HepG2 (cell line): ENCODE measurements at regions not wholly inside any gene's neighbourhood (a gene's known extent, or its start where the extent isn't known, plus 50 kb on each side); places are given as distances from the start of the nearest gene placed in this dataset.

Experiments used
- FOXJ3 ChIP-seq: sonication (generic); formaldehyde crosslinking; IDR thresholded peaks from 2 replicates; pipeline ENCODE4 v1.4.0; 2020; ENCODE audit warnings: missing genetic modification reagents, mild to moderate bottlenecking, borderline replicate concordance
- GATA4 ChIP-seq: sonication (generic); IDR thresholded peaks from 2 replicates; pipeline ENCODE4 v1.6.1; 2016; ENCODE audit warnings: antibody characterized with exemption, low read depth, borderline replicate concordance
- HDAC1 ChIP-seq: sonication (generic); formaldehyde crosslinking; IDR thresholded peaks from 2 replicates; pipeline ENCODE4 v1.5.1; 2020; ENCODE audit warnings: mild to moderate bottlenecking, missing genetic modification reagents
- NONO ChIP-seq, 2 experiments: fragments of 450-650 bp in 1 of 2; sonication (generic) in 1 of 2; formaldehyde crosslinking in 1 of 2; IDR thresholded peaks in 1 of 2; conservative IDR thresholded peaks in 1 of 2; 2 replicates each; pipeline versions ENCODE4 v1.6.1 to v1.8.0; 2017 to 2022; ENCODE audit warnings: mild to moderate bottlenecking in 1 of 2, missing genetic modification reagents in 1 of 2, moderate library complexity in 1 of 2
- RBAK ChIP-seq: sonication (generic); formaldehyde crosslinking; IDR thresholded peaks from 2 replicates; pipeline ENCODE4 v1.5.1; 2020; ENCODE audit warnings: mild to moderate bottlenecking, missing genetic modification reagents
- SUZ12 ChIP-seq: fragments of 150-350 bp; IDR thresholded peaks from 2 replicates; pipeline ENCODE4 v1.6.1; 2014; ENCODE audit warnings: low read depth, low read length
- ZBTB1 ChIP-seq: sonication (generic); formaldehyde crosslinking; IDR thresholded peaks from 2 replicates; pipeline ENCODE4 v1.4.0; 2020; ENCODE audit warnings: missing genetic modification reagents, borderline replicate concordance
- TF ChIP-seq, protein P1 (sequence below): sonication (generic); formaldehyde crosslinking; IDR thresholded peaks from 2 replicates; pipeline ENCODE4 v1.8.0; 2022; ENCODE audit warnings: mild to moderate bottlenecking, missing genetic modification reagents, moderate library complexity

DNA sequence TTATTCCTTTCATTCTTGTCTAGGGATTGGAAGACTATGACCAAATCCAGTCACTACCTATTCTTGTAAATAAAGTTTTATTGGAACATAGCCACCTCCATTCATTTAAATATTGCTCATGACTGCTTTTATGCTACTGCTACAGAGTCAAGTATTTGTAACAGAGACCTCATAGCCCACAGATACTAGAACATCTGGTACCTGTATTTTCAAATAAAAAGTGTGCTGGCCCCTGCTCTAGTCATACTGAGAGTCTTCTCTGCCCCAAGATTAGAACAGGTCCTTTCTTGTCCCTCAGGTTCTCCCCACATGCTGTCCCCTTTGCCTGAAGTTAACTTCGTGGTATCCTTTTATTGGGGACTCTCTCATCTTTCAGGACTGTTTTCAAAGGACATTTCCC is 422.3 kb downstream of the CBLN4 start:
- no peak for TF ChIP-seq NONO (IDR thresholded peaks at IDR 0.05)
- no peak for TF ChIP-seq NONO (CRISPR knock-in tag; conservative IDR thresholded peaks at IDR 0.05)
- no peak for TF ChIP-seq FOXJ3 (CRISPR knock-in tag)
- no peak for TF ChIP-seq HDAC1
- TF ChIP-seq GATA4 = no peak
- TF ChIP-seq SUZ12 = no peak
- TF ChIP-seq ZBTB1 (CRISPR knock-in tag) = no peak
- TF ChIP-seq RBAK (CRISPR knock-in tag) = no peak
- TF ChIP-seq, protein P1, sequence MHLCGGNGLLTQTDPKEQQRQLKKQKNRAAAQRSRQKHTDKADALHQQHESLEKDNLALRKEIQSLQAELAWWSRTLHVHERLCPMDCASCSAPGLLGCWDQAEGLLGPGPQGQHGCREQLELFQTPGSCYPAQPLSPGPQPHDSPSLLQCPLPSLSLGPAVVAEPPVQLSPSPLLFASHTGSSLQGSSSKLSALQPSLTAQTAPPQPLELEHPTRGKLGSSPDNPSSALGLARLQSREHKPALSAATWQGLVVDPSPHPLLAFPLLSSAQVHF (CRISPR knock-in tag) = no peak
